Vagina (tissue), 2 donors: ENCODE measurements at regions not wholly inside any gene's neighbourhood (a gene's known extent, or its start where the extent isn't known, plus 50 kb on each side); places are given as distances from the start of the nearest gene placed in this dataset.

Source experiments
- POLR2A ChIP-seq, 2 donors: fragments of 450-650 bp; IDR thresholded peaks; one replicate each; pipeline ENCODE4 v1.6.1; 2017; ENCODE audit warnings: antibody characterized with exemption in 2 of 2, mild to moderate bottlenecking in 2 of 2, moderate library complexity in 2 of 2
- TF ChIP-seq, protein P1 (sequence below), 3 experiments: fragments of 450-650 bp in 2 of 3; fragments of 200-600 bp in 1 of 3; sonication (generic) in 1 of 3; IDR thresholded peaks; one replicate each; pipeline ENCODE4 v1.5.1; 2017 to 2019; ENCODE audit warnings: antibody characterized with exemption in 3 of 3, mild to moderate bottlenecking in 2 of 3, moderate library complexity in 2 of 3

DNA sequence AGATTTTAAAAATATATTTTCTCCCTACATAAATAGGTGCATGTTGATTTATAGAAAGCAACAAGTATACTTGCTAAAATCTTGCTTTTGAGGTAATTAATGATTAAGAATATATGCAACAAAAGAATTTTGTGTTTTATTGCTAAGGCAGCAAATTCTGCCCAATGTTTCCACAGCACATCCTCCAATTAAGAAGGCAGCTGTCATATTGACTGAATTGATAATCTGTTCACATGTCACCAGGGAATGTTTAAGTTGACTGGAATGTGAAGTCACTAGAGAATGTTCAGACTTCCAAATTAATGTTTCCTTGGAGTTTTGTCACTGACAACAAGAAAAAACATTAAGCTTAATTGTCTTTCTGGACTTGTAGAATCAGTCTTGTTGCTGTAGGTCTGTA is 1602.7 kb upstream of the SLC39A10 start:
- no peak for TF ChIP-seq POLR2A (IDR thresholded peaks at IDR 0.05)
- TF ChIP-seq, protein P1, sequence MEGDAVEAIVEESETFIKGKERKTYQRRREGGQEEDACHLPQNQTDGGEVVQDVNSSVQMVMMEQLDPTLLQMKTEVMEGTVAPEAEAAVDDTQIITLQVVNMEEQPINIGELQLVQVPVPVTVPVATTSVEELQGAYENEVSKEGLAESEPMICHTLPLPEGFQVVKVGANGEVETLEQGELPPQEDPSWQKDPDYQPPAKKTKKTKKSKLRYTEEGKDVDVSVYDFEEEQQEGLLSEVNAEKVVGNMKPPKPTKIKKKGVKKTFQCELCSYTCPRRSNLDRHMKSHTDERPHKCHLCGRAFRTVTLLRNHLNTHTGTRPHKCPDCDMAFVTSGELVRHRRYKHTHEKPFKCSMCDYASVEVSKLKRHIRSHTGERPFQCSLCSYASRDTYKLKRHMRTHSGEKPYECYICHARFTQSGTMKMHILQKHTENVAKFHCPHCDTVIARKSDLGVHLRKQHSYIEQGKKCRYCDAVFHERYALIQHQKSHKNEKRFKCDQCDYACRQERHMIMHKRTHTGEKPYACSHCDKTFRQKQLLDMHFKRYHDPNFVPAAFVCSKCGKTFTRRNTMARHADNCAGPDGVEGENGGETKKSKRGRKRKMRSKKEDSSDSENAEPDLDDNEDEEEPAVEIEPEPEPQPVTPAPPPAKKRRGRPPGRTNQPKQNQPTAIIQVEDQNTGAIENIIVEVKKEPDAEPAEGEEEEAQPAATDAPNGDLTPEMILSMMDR (IDR thresholded peaks at IDR 0.05) = no peak
